B cell (primary cell): ENCODE measurements at regions not wholly inside any gene's neighbourhood (a gene's known extent, or its start where the extent isn't known, plus 50 kb on each side); places are given as distances from the start of the nearest gene placed in this dataset.

Experiments used
- ATAC-seq: fragments of 200-7000 bp; cut with Tn5 transposase; one replicate; pipeline ENCODE4 v1.10.0; 2021; ENCODE audit warnings: low read depth, mild to moderate bottlenecking, moderate number of reproducible peaks, moderate library complexity
- CTCF ChIA-PET: fragments of 350-600 bp; sonication (Branson Sonifier 250); formaldehyde crosslinking; loops from one replicate; lab custom pipeline; 2021; ENCODE audit warnings: antibody characterized with exemption, inconsistent platforms; lab: Charles Lee
- POLR2A ChIA-PET: fragments of 350-600 bp; sonication (Branson Sonifier 250); formaldehyde crosslinking; loops from one replicate; lab custom pipeline; 2021; ENCODE audit warnings: antibody characterized with exemption; lab: Charles Lee
- DNase-seq: peaks from one replicate; pipeline ENCODE4 v3.0.0; 2013
- H2AFZ ChIP-seq: 2 replicates; pipeline ENCODE4 v1.6.1; 2012; ENCODE audit warnings: mild to moderate bottlenecking, low read depth, low read length; ENCODE audit not compliant: insufficient read depth, poor library complexity, severe bottlenecking
- H3K27ac ChIP-seq, 2 donors: 1 replicate in 1 of 2; 2 replicates in 1 of 2; pipeline ENCODE4 v1.5.1; 2012 to 2013; ENCODE audit warnings: low read length in 2 of 2, mild to moderate bottlenecking in 2 of 2, moderate library complexity in 1 of 2
- H3K27me3 ChIP-seq, 4 experiments: fragments of 200-600 bp in 1 of 4; sonication (generic) in 1 of 4; replicated peaks in 1 of 4; 1 replicate in 2 of 4; 2 replicates in 2 of 4; pipeline versions ENCODE4 v1.6.1 to v1.7.0; 2013 to 2016; ENCODE audit warnings: low read length in 3 of 4, mild to moderate bottlenecking in 2 of 4, mixed read lengths in 1 of 4, moderate library complexity in 1 of 4; ENCODE audit not compliant: insufficient read depth in 4 of 4, control insufficient read depth in 3 of 4; ENCODE audit errors: control extremely low read depth in 1 of 4
- H3K36me3 ChIP-seq, 2 experiments: replicated peaks in 1 of 2; 1 replicate in 1 of 2; 2 replicates in 1 of 2; pipeline versions ENCODE4 v1.6.1 to v1.7.1; 2013; ENCODE audit warnings: low read length in 1 of 2; ENCODE audit not compliant: insufficient read depth in 2 of 2, control insufficient read depth in 1 of 2; ENCODE audit errors: control extremely low read depth in 1 of 2, extremely low read depth in 1 of 2
- H3K4me1 ChIP-seq, 2 donors: fragments of 200-600 bp in 1 of 2; sonication (generic) in 1 of 2; 1 replicate in 1 of 2; 2 replicates in 1 of 2; pipeline versions ENCODE4 v1.5.1 to v1.6.1; 2013 to 2017; ENCODE audit warnings: low read length in 2 of 2; ENCODE audit not compliant: control insufficient read depth in 2 of 2, insufficient read depth in 2 of 2
- H3K4me2 ChIP-seq: replicated peaks from 2 replicates; pipeline ENCODE3; 2012; ENCODE audit warnings: mild to moderate bottlenecking, low read depth, low read length; ENCODE audit not compliant: poor library complexity, severe bottlenecking
- H3K4me3 ChIP-seq, 5 experiments: fragments of 200-600 bp in 1 of 5; sonication (generic) in 1 of 5; 1 replicate in 3 of 5; 2 replicates in 2 of 5; pipeline versions ENCODE4 v1.5.1 to v1.7.0; 2011 to 2016; ENCODE audit warnings: low read length in 4 of 5, mild to moderate bottlenecking in 4 of 5, low read depth in 2 of 5, control low read depth in 1 of 5, moderate library complexity in 1 of 5; ENCODE audit not compliant: insufficient read depth in 1 of 5; ENCODE audit errors: control extremely low read depth in 1 of 5, extremely low read depth in 1 of 5
- H3K79me2 ChIP-seq: fragments of 200-600 bp; sonication (generic); one replicate; pipeline ENCODE4 v1.6.0; 2016; ENCODE audit warnings: low read length; ENCODE audit not compliant: control insufficient read depth, insufficient read depth
- H3K9ac ChIP-seq: fragments of 200-600 bp; sonication (generic); 2 replicates; pipeline ENCODE4 v1.6.1; 2017; ENCODE audit warnings: mild to moderate bottlenecking, low read length, moderate library complexity
- H3K9me3 ChIP-seq, 3 donors: one replicate each; pipeline versions ENCODE4 v1.6.1 to v1.7.1; 2013; ENCODE audit warnings: low read length in 2 of 3; ENCODE audit not compliant: control insufficient read depth in 2 of 3, insufficient read depth in 1 of 3; ENCODE audit errors: control extremely low read depth in 1 of 3
- H4K20me1 ChIP-seq: 2 replicates; pipeline ENCODE4 v1.6.0; 2012; ENCODE audit warnings: mild to moderate bottlenecking, low read length; ENCODE audit not compliant: insufficient read depth, control insufficient read depth, poor library complexity, severe bottlenecking
- H3K27ac Mint-ChIP-seq: one replicate; pipeline ENCODE4 v1.8.0; 2021; ENCODE audit warnings: mixed read lengths
- H3K27me3 Mint-ChIP-seq: one replicate; pipeline ENCODE4 v1.8.0; 2021; ENCODE audit warnings: mixed read lengths
- H3K4me1 Mint-ChIP-seq: one replicate; pipeline ENCODE4 v1.8.0; 2021; ENCODE audit warnings: mixed read lengths
- H3K4me3 Mint-ChIP-seq: one replicate; pipeline ENCODE4 v1.8.0; 2021; ENCODE audit warnings: mixed read lengths
- H3K9me3 Mint-ChIP-seq: one replicate; pipeline ENCODE4 v1.8.0; 2022; ENCODE audit warnings: mixed read lengths; ENCODE audit not compliant: insufficient read depth
- EZH2 ChIP-seq: IDR thresholded peaks from 2 replicates; pipeline ENCODE4 v1.6.1; 2012; ENCODE audit warnings: borderline replicate concordance, low read depth, mild to moderate bottlenecking, moderate library complexity, low read length; ENCODE audit not compliant: insufficient read depth, poor library complexity, severe bottlenecking
- WGBS: methylation state at CpG from one replicate; pipeline ENCODE4 v1.1.5; 2013; ENCODE audit warnings: missing lambda C conversion rate; ENCODE audit not compliant: insufficient coverage; 5-methylcytosine and 5-hydroxymethylcytosine counted together
- intact Hi-C: fragments of 100-400 bp; cut with micrococcal nuclease; formaldehyde crosslinking; loops from one replicate; pipeline ENCODE4 v1.10.0; 2022
- TF ChIP-seq, protein P1 (sequence below): fragments of 200-600 bp; IDR thresholded peaks from one replicate; pipeline ENCODE4 v1.8.0; 2022; ENCODE audit warnings: antibody characterized with exemption, mild to moderate bottlenecking

DNA sequence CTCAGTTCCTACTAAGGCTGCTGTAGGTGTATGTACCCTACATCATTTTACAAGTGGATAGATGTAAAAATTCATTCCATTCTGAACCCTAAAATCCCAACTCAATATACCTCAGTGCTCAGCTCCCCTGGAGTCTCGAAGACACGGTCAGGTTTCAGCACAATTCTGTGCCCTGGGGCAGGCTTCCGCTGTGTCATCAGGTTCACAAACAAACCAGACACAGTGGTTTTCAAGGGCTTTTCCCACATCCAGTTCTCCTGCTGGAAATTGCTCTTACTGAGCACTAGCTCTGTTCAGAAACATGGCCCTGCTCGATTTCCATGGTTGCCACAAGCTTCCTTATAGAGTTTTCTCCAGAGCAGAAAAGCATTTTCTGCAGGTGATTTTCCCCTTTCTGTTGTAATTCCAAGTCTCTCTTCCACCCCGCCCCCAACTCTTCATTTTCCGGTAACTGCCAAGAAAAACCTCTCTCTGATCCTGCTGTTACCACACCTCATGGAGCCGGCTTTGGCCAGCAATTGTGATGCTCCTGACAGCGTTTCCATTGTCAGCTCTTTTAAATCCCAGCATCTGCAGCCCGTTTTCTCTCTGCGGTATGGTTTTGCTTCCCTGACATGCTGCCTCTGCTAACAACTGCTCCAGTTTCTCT lies 483.0 kb upstream of the CCDC196 start:
- Histone ChIP-seq H4K20me1 (no peaks in the 10 kb centered on the region), H3K4me1 (no peaks in the 10 kb centered on the region), H3K9ac (no peak overlapping the region), H3K9me3 (peaks cover 1 to 18% (median 7%) of the 10 kb centered on the region in 3 donors), H3K27ac (no peak overlapping the region), H3K27me3 (peaks cover 0 to 26% (median 2%) of the 10 kb centered on the region in 4 experiments), H3K4me3 (no peak overlapping the region), H3K36me3 (no peaks in the 10 kb centered on the region), H3K79me2 (no peaks in the 10 kb centered on the region), H3K4me2 (no peak overlapping the region), H2AFZ (no peak overlapping the region)
- TF ChIP-seq EZH2: no peak
- TF ChIP-seq, protein P1, sequence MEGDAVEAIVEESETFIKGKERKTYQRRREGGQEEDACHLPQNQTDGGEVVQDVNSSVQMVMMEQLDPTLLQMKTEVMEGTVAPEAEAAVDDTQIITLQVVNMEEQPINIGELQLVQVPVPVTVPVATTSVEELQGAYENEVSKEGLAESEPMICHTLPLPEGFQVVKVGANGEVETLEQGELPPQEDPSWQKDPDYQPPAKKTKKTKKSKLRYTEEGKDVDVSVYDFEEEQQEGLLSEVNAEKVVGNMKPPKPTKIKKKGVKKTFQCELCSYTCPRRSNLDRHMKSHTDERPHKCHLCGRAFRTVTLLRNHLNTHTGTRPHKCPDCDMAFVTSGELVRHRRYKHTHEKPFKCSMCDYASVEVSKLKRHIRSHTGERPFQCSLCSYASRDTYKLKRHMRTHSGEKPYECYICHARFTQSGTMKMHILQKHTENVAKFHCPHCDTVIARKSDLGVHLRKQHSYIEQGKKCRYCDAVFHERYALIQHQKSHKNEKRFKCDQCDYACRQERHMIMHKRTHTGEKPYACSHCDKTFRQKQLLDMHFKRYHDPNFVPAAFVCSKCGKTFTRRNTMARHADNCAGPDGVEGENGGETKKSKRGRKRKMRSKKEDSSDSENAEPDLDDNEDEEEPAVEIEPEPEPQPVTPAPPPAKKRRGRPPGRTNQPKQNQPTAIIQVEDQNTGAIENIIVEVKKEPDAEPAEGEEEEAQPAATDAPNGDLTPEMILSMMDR: no peak
- intact Hi-C loops: no loop called here
- Mint-ChIP-seq H3K27ac (no peak overlapping the region), H3K4me3 (no peak overlapping the region), H3K4me1 (no peaks in the 10 kb centered on the region), H3K9me3 (peaks cover 10% of the 10 kb centered on the region), H3K27me3 (peaks cover 78% of the 10 kb centered on the region)
- DNase-seq (no peak), ATAC-seq (no peak)
- WGBS: 94% methylated on average over 10 of the region's 10 CpGs
- ChIA-PET POLR2A (no interaction called here), CTCF (no interaction called here)

DNA sequence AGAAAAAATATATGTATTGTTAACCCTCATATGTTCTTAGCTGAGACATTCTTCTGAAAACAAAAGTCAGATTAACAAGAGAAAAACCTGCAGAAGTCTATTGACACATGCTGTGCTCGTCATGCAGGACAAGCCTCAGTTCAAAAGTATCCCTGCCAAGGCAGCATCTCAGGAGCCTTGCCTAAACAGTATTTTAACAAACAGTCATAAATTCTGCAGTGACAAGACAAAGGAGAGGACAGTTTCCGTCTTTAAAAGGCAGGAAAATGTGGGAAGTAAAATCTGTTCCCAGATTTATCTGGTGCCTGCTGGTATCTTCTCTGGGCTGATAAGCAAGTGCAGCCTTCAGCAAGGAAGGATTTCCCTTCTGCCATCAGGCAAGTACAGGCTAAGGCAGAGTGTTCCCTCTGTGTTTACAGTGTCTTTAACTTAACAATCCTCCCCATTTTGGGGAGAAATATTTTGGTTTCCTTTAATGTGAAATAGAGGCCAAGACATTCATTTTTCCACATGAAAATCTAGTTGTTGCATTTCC lies 480.2 kb upstream of the CCDC196 start:
- Histone ChIP-seq H3K4me2 (no peak overlapping the region), H3K27me3 (peaks cover 0 to 10% (median 2%) of the 10 kb centered on the region in 4 experiments), H4K20me1 (no peaks in the 10 kb centered on the region), H2AFZ (no peak overlapping the region), H3K36me3 (no peaks in the 10 kb centered on the region), H3K79me2 (no peaks in the 10 kb centered on the region), H3K4me3 (no peak overlapping the region), H3K9ac (no peak overlapping the region), H3K4me1 (no peaks in the 10 kb centered on the region), H3K27ac (no peak overlapping the region), H3K9me3 (peaks cover 0 to under 1% (median 0%) of the 10 kb centered on the region in 3 donors)
- ChIA-PET POLR2A (no interaction called here), CTCF (no interaction called here)
- ATAC-seq: no peak
- DNase-seq: no peak
- Mint-ChIP-seq H3K27me3 (peaks cover 63% of the 10 kb centered on the region), H3K27ac (no peak overlapping the region), H3K4me3 (no peak overlapping the region), H3K9me3 (peaks cover 4% of the 10 kb centered on the region), H3K4me1 (no peaks in the 10 kb centered on the region)
- TF ChIP-seq EZH2: no peak
- TF ChIP-seq, protein P1: no peak
- intact Hi-C loops: no loop called here
- 22% methylated on average over 1 of the region's 2 CpGs for WGBS
